ENCODE measurements at regions not wholly inside any gene's neighbourhood (a gene's known extent, or its start where the extent isn't known, plus 50 kb on each side); places are given as distances from the start of the nearest gene placed in this dataset.

DNA sequence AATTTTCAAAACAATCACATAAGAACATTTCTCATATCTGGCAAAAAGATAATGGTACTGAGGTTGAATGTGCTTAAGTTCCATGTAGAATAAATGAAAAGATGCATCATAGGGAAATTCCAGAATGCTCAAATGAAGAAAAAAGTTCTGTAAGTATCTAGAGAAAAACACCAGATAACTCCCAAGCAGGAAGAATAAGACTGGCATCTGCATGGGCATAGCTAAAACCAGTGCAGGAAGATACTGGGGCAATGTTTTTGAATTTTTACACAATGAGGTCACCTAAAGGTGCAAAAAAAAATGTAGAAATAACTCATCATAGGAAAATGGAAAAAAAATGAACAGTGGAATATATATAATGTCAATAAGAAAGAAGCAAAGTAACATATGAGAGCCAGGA, 275.2 kb downstream of the BAMBI start:
- no peaks in the 10 kb centered on the region for H4K20me1 ChIP-seq (replicated peaks; ENCODE audit: control insufficient read depth, insufficient read depth, low read length)
- H3K79me2 ChIP-seq (ENCODE audit: control insufficient read depth, insufficient read depth, low read length): no peaks in the 10 kb centered on the region
- peaks cover 0 to 7% of the 10 kb centered on the region in 2 experiments; a peak in 2 of 5 replicates for H3K4me1 ChIP-seq (replicated peaks in 1 of 2; ENCODE audit: control insufficient read depth in 2 of 2, insufficient read depth in 2 of 2, low read length in 2 of 2)
- DNase-seq (ENCODE audit: extremely low read depth in 1 of 4, low spot score in 3 of 4) (no peak), ATAC-seq (no peak), FAIRE-seq (no peak)
- in situ Hi-C loops (cut with MboI): no loop called here
- no peaks in the 10 kb centered on the region for H3K9me1 ChIP-seq (ENCODE audit: control insufficient read depth, insufficient read depth, low read length)
- H3K27ac ChIP-seq (ENCODE audit: extremely low read depth, low read depth, low read length): no peak overlapping the region
- POLR2A ChIA-PET: no interaction called here
- no TSS peak for BruUV-seq (replicated peaks)
- no peaks in the 10 kb centered on the region for H3K9me3 ChIP-seq (replicated peaks; ENCODE audit: control insufficient read depth, insufficient read depth, low read depth, low read length)
- no peak overlapping the region for H3K4me2 ChIP-seq (ENCODE audit: insufficient read depth, low read length)
- intact Hi-C loops (cut with micrococcal nuclease): no loop called here
- no peak overlapping the region for H3K4me3 ChIP-seq
- H3K9ac ChIP-seq (ENCODE audit: insufficient read depth in 1 of 2, low read depth in 2 of 2, low read length in 2 of 2): no peak overlapping the region
- H3K27me3 ChIP-seq (ENCODE audit: control insufficient read depth in 2 of 2, insufficient read depth in 2 of 2, low read length in 2 of 2): no peaks in the 10 kb centered on the region
- CTCF ChIA-PET (ENCODE audit: low intra/inter-chr PET ratio): no interaction called here
- no peak overlapping the region for H2AFZ ChIP-seq (ENCODE audit: low read depth, low read length)
- no peaks in the 10 kb centered on the region for H3K36me3 ChIP-seq (ENCODE audit: control insufficient read depth, insufficient read depth, low read length)
- TF ChIP-seq TBP (optimal IDR thresholded peaks at IDR 0.05; ENCODE audit: low read depth, low read length) (no peak), L3MBTL2 (IDR thresholded peaks at IDR 0.05) (no peak), IRF2 (CRISPR knock-in tag; IDR thresholded peaks at IDR 0.05) (no peak), ZFPM2 (CRISPR knock-in tag; IDR thresholded peaks at IDR 0.05) (no peak), MCM7 (IDR thresholded peaks at IDR 0.05) (no peak), RFX1 (IDR thresholded peaks at IDR 0.05) (no peak), ZNF146 (CRISPR knock-in tag; IDR thresholded peaks at IDR 0.05; ENCODE audit: unreplicated experiment) (no peak)
- TF ChIP-seq, protein P1, sequence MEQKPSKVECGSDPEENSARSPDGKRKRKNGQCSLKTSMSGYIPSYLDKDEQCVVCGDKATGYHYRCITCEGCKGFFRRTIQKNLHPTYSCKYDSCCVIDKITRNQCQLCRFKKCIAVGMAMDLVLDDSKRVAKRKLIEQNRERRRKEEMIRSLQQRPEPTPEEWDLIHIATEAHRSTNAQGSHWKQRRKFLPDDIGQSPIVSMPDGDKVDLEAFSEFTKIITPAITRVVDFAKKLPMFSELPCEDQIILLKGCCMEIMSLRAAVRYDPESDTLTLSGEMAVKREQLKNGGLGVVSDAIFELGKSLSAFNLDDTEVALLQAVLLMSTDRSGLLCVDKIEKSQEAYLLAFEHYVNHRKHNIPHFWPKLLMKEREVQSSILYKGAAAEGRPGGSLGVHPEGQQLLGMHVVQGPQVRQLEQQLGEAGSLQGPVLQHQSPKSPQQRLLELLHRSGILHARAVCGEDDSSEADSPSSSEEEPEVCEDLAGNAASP (IDR thresholded peaks at IDR 0.05): no peak
- TF ChIP-seq, protein P2, sequence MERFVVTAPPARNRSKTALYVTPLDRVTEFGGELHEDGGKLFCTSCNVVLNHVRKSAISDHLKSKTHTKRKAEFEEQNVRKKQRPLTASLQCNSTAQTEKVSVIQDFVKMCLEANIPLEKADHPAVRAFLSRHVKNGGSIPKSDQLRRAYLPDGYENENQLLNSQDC (CRISPR knock-in tag; IDR thresholded peaks at IDR 0.05): no peak
- TF ChIP-seq, protein P3, sequence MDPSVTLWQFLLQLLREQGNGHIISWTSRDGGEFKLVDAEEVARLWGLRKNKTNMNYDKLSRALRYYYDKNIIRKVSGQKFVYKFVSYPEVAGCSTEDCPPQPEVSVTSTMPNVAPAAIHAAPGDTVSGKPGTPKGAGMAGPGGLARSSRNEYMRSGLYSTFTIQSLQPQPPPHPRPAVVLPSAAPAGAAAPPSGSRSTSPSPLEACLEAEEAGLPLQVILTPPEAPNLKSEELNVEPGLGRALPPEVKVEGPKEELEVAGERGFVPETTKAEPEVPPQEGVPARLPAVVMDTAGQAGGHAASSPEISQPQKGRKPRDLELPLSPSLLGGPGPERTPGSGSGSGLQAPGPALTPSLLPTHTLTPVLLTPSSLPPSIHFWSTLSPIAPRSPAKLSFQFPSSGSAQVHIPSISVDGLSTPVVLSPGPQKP (CRISPR knock-in tag; IDR thresholded peaks at IDR 0.05): no peak
- TF ChIP-seq, protein P4, sequence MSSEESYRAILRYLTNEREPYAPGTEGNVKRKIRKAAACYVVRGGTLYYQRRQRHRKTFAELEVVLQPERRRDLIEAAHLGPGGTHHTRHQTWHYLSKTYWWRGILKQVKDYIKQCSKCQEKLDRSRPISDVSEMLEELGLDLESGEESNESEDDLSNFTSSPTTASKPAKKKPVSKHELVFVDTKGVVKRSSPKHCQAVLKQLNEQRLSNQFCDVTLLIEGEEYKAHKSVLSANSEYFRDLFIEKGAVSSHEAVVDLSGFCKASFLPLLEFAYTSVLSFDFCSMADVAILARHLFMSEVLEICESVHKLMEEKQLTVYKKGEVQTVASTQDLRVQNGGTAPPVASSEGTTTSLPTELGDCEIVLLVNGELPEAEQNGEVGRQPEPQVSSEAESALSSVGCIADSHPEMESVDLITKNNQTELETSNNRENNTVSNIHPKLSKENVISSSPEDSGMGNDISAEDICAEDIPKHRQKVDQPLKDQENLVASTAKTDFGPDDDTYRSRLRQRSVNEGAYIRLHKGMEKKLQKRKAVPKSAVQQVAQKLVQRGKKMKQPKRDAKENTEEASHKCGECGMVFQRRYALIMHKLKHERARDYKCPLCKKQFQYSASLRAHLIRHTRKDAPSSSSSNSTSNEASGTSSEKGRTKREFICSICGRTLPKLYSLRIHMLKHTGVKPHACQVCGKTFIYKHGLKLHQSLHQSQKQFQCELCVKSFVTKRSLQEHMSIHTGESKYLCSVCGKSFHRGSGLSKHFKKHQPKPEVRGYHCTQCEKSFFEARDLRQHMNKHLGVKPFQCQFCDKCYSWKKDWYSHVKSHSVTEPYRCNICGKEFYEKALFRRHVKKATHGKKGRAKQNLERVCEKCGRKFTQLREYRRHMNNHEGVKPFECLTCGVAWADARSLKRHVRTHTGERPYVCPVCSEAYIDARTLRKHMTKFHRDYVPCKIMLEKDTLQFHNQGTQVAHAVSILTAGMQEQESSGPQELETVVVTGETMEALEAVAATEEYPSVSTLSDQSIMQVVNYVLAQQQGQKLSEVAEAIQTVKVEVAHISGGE (CRISPR knock-in tag; IDR thresholded peaks at IDR 0.05): no peak
- TF ChIP-seq, protein P5, sequence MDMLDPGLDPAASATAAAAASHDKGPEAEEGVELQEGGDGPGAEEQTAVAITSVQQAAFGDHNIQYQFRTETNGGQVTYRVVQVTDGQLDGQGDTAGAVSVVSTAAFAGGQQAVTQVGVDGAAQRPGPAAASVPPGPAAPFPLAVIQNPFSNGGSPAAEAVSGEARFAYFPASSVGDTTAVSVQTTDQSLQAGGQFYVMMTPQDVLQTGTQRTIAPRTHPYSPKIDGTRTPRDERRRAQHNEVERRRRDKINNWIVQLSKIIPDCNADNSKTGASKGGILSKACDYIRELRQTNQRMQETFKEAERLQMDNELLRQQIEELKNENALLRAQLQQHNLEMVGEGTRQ (CRISPR knock-in tag; IDR thresholded peaks at IDR 0.05): no peak
- TF ChIP-seq, protein P6, sequence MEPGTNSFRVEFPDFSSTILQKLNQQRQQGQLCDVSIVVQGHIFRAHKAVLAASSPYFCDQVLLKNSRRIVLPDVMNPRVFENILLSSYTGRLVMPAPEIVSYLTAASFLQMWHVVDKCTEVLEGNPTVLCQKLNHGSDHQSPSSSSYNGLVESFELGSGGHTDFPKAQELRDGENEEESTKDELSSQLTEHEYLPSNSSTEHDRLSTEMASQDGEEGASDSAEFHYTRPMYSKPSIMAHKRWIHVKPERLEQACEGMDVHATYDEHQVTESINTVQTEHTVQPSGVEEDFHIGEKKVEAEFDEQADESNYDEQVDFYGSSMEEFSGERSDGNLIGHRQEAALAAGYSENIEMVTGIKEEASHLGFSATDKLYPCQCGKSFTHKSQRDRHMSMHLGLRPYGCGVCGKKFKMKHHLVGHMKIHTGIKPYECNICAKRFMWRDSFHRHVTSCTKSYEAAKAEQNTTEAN (CRISPR knock-in tag; IDR thresholded peaks at IDR 0.05): no peak
